CD4-positive, alpha-beta T cell treated with Interleukin-4 for 4 hours (primary cell): ENCODE measurements at regions not wholly inside any gene's neighbourhood (a gene's known extent, or its start where the extent isn't known, plus 50 kb on each side); places are given as distances from the start of the nearest gene placed in this dataset.

Source experiments
- DNase-seq: peaks from one replicate; pipeline ENCODE4 v3.0.0-alpha.2; 2020

DNA sequence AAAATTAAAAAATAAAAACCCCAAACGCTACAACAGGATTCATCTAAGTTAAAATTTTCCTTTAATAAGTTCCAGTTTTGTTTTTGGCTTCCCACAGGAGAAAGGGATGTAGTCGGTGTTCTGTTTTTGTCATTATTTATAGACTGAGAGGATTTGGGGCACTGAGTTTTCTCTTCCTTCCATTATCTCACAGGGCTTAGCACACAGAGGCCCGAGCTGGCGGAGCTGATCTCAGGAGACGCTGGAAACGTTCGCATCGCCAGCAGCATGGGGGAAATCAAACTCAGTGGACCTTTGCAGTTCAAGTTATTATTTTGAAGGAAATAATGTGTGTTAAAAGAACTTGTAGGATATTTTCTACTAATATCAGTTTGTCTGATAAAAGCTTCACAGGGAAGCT lies 669.7 kb upstream of the SALL3 start:
- no peak for DNase-seq

DNA sequence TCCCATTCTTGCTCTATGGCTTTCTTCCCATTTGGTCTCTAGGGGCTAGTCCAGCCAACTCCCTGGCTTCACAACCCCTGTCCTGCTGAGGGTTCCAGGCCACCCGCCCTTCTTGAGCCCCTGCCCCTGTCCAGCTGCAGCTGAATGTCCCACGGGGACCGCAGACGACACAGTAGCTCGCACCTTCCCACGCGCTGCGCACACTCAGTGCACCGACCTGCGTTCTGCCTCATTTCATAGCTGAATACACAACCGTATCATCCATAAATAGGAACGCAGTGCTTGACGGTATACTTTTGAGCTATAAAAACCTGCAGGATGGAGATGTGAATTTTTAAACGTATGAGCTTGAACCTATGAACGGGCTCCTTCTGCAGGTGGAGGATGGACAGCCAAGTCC lies 660.4 kb upstream of the SALL3 start:
- no peak for DNase-seq

DNA sequence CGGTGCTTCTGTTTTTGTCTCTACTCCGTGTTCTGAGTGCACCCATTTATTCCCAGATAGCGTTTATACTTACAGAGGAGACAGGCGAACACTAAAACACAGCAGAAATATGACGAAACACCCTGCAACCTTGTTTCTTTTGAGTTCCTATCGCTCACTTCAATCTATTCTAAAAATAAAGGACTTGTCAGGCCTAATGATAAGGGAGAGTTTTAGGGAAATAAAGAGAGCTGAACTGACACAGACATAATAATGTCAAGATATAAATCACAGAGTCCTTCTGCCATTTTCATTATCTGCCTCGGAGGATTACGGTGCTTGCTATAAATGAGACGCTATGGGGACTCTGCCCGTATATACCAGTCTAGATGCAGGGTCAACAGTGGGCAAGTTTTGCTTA lies 659.7 kb upstream of the SALL3 start:
- no peak for DNase-seq

DNA sequence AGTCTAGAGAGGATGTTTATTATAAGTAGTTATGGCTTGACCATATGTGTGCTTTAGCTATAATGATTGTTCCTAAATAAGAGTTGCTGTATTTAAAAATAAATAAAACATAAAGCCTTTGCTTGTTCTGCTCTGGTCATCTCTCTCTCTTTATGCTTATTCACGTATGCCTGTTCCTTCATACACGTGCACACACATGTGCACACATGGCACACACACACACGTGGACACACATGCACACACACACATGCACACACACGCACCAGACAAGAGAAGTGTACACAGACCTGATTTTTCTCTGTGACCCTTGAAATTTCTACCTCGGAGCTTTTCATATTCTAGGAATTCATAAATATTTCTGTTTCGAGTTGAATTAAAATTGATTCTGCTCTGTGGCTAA lies 658.2 kb upstream of the SALL3 start:
- no peak for DNase-seq

DNA sequence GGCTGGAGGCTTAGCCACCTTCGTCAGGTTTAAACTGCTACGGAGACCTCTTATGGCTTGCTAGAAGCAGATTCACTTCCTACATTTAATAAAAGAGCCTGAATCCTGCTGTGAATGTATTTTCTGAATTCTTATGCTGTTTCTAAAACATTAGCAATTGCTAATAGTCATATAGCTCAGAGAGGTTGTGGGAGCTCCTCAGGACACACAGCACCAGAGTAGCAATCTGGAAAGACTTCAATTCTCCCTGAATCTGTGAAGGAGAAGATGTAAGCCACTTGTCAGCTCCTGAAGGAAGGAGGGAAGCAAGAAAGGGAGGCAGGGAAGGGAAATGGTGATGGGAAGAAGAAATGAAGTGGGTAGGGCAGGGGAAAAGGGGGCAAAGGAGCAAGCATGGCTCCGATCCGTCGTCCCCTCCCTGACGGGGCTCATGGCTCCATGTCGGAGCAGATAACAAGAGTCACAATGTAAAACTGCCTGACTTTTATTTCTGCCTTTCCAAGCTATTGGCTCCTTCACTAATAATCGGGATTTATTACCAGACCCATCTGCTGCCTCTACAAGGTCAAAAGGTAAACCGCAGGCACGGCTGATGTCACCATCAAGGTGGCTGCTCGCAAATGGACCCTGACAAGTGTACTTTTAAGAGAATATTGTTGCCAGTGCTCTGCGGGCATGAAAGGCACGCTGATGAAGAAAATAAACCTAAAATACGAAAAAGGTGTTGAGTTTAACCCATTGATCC lies 656.0 kb upstream of the SALL3 start:
- no peak for DNase-seq

DNA sequence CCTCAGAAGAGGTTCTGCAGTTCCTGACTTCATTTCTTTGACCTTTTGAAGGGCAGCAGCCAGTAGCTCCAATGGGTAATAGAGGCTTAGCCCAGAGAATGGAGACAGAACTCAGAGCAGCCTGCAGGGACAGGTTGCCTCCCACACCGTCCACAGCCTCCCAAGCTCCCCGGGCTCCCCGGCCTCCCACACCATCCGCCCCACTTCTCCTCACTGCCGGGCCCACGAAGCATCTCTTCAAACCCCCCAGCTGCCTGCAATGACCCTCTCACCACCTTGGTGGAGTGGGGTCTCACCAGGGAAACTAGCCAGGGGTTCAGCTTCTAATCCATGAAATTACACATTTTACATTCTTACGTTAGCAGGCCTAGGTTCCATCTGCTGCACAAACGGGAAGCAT lies 652.0 kb upstream of the SALL3 start:
- DNase-seq = no peak

DNA sequence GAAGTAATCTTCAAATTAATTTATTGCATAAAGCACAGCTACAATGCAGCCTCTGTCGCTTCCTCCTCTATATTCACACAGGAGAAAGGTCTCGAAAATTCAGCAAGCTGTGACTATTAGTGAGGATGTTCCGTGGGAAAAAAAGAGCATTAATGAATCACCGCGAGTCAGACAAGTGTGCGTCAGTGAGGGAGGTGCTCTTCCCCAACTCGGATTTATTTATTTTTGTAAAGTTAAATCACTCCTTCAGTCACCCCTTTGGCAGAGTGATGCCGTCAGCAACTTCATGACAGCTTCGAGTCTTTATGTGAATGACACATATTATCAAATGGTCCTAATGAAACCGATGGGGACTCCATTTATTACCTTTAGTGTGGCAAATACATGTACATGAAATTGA lies 648.9 kb upstream of the SALL3 start:
- DNase-seq = no peak

DNA sequence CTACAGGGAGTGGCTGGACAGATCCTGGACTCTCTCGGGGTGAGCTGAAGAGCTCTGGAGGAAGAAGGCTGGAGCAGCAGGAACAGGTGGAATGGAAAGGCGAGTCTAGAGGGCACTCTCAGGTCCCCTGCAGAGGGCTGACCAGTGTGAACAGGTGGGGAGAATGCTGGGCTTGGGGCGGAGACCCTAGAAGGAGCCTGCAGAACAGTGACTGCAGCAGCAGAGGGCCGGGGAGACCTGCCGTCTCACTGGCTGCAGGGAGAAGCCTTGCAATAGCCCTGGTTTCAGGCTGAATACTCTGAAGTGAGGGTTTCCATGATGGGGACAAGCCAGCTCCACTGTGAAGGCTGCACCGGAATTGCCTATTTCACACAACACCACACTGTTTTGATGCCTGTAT lies 626.7 kb upstream of the SALL3 start:
- no peak for DNase-seq

DNA sequence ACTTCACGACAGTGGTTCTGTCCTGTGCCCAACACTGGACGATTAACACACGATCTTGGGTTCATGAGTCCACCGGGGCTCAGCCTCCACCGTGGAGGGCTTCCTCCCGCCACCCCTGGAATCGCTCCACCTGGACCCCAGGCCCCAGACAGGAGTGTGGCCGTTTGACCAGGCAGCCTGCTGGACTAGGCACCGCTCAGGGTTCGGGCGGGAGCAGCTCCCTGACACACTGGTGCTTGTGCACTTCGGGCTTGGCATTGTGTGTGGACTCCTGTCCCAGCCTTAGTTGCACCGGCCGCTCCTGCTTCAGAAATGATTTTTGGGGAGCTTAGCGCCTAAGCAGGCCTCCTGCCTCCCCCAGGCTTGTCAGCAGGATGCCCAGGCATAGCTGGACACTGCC lies 617.4 kb upstream of the SALL3 start:
- DNase-seq = no peak

DNA sequence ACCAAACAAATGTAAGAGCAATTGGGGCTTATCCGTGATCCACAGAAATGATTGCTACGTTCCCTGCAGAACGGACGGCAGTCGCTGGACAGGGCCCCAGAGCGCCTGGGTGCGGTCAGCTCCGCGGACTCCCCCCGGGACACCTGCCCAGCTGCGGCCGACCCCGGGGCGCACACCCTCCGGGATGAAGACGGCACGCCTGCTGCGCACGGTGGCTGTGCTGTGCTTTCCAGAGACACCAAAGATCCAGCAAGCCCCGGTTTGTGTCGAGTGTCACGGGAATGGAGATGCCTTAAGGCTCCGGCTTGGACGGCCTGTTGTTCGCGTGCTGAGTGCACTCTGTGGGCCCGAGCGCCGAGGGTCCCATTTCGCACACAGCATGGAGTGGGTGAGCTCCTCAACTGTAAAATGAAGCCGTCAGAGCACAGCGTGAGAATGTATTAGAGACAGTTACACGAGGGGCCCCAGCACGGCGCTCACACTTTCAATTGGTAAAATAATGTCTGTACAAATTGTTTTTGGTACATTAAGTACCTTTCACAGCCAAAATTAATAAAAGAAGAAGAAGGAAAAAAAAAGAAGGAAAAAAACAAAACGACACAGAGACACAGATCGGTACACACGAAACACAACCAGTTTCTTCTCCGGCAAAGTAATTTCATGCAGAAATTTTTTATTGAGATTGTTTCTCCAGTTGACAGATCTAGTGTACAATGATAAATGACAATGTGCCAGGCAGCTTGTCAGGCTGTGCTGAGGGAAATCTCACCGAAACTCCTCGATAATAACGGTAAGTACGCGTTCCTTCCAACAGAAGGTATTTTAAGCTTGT lies 615.8 kb upstream of the SALL3 start:
- DNase-seq = no peak

DNA sequence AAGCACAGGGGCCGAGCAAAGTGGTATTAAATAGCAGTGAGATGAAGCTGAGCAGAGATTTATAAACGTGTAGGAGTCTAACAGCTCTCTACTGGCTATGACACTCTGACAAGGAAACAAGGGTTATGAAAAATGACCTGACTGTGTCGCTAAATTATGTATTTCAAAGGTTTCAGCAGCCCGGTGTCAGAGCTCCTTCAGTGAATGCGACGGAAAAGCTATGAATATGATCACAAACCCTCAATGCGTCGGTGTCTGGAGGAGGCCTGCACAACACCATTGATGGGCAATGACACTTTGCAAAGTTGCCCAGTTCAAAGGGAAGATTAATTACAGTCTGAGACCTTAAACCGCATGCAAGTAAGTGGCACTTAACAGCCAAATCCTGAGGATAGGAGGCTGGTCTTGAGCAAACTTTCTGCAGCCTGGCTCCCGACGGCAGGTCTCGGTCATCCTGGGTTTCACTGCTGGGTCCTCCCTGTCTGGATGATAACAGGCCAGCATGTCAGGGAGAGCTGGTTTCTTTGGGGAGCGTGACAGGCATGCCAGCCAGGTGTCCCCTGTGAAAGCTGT lies 615.1 kb upstream of the SALL3 start:
- no peak for DNase-seq

DNA sequence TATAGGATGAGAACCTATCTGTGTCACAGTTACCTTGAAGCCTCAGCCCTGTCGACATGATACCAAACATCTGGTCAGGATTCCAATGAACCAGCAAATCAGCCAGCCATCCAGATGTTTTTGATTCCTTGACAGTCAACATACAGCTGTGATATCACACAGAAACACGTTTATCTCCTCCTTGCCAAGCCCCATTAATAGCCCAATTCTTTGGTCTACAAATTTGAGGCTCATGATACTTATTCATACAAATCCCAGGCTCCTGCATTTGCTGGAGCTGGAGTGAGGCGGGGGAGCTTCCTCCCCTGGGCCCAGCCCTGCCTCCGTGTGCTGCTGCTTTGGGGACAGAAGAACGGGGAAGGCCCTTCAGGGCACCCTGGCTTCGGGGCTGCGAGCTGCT lies 611.6 kb upstream of the SALL3 start:
- no peak for DNase-seq

DNA sequence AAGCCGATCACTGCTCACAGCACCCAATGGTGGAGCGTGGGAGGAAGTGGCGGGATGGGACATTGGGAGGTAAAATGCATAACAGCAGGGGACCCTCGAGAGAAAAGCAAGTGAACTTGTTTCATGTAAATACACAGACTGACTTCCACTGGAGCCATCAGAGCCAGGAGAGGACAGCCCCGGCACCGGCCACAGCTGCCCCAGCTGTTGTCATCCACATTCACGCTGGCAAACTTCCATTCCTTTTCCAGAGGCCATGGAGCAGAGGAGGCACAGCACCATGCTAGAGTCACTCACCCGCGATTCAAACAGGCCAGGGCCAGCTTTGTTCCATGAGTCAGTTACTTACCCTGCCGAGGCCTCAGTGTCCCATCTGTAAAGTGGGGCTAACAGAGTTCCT lies 610.9 kb upstream of the SALL3 start:
- DNase-seq = no peak

DNA sequence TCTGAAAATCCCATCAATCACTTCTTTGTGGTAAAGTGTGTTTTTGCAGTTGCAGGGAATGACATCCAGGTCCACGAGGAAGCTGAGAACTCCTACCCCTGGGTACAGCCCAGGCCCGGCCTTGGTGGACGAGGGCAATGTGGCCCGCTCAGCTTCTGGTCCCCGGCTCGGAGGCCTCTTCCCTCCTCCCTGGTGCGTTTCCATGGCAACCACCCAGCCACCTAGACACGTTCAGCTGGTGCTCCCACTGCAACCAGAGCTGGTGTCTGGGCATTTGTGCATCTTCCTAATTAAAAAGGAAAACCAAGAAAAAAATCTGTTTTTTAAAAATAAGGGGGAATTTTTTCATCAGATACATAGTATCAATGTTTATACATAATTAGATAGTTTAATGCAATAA lies 603.6 kb upstream of the SALL3 start:
- DNase-seq = no peak

DNA sequence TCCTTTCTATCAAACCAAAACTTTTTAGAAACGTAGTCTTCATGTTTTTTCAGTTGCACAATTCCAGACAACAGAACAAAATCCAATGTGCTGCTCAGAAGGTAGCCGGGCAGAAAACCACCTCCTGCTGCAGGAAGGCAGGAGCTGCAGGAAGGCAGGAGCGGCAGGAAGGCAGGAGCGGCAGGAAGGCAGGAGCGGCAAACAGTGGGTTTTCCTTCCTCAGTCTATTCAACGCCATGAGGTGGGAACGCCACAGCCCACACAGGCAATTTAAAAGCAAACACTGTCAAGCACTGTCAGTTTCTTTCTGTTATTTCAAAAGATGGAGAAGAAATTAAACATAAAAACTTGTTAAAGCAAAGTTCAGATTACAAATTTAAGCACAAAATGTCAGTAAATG lies 601.2 kb upstream of the SALL3 start:
- DNase-seq = no peak

DNA sequence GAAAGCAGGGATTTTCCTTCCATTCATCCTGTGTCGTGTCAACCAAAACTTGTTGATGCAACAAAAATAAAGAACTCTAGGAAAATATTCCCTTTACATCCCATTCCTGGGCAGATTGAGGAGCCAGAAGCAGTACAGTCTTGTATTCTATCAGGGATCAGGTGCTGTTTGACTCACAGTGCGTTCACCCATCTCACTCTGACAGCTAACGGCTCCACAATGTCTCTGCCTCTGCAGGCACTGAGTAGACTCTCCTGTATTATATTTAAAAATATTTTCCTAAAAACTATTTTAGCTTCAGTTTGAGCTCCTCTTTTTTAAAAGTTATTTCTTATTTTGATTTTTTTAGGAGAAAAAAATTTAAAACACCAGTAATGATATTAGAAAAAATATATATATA lies 600.6 kb upstream of the SALL3 start:
- no peak for DNase-seq

DNA sequence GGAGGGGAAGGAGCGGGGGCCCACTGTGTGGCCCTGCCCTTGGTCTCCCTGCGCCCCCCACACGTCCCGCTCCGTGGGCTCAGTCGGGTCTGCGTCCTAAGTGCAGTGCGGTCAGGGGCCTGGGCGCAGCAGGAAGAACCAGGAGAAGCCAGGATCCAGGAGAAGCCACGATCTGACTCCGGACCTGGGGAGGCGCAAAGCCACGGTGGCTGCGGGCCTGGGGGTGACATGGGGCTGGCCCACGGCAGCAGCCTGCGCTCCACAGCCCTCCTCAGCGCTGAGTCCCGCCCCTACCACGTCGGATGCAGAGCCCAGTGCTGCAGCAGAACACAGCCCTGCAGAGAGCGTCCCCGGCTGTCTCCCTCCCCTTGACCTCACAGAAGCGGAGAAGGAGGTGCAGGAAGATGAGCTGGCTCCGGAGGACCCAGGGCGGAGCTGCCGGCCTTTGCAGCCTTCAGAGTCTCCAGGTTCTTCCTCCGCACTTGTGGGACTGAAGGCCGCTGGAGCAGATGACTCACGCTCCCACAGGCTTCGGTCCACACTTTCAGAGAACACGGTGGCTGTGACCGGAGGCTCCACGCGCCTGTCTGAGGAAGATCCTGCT lies 589.2 kb upstream of the SALL3 start:
- DNase-seq = no peak

DNA sequence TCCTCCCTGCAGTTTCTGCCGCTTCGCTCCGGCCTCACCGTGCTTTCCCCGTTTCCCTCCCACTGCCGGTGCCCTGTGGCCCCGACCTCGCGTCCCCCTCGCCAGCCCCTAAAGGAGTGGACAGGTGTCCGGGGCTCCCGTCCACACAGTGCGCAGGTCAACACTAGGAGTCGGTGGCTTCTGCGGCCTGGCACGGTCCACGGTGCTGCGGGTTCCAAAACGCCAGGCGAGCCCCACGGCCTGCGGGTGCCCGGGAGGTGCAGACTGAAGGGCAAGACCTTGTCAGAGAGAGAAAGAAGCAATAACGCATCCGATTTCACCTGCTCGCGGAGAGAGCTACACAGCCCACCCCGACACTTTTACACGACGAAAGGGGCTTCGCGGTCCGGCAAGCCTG lies 588.7 kb upstream of the SALL3 start:
- no peak for DNase-seq

DNA sequence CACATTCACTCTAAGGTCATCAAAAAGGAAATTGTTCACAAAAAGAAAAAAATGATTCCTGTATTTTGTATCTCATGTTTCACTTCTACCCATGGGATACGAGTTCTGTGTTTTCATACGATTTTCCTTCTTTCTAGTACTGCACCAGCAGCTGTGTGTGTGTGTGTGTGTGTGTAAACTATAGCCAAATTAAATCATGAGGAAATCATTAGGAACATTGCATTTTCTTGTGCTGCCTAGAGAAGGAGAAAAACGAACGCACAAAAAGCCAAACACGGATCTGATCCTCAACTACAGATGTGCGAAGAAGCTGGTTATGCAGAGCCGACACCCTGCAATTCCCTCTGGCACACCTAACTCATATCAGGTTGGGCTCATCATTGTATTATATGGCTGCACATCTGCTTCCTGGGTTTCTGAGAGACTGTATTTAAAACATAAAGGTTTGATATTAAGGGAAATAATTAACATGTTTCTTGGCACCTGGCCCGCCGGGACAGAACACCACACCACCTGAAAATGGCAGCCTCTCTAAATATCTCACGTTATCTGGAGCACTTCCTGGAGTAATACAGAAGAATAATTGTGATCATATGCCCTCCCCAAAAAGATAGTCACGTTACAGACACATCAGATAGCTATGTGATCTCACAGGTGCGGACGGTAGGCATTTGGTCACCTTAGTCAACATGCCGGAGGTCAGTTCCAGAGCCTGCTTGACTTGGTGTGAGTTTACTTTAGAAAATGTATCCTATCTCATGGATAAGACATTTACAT lies 586.3 kb upstream of the SALL3 start:
- no peak for DNase-seq

DNA sequence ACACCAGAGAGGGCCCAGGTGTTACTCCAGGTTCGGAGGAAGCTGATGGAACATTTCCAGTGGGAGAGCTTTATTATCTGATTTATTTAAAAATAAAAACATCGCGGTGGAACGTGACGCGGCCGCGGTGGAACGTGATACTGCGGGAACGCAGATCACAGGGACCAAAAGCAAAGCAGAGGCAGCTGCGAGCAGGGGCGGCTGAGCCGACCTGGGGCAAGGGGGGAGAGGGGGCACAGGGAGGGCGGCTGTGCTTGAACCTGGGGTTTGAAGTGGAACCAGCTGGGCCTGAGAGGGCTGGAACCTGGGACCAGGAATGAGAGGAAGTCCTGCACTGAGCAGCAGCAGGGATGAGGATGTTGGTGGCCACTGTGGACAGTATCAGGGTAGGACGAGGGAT lies 583.5 kb upstream of the SALL3 start:
- DNase-seq = no peak

DNA sequence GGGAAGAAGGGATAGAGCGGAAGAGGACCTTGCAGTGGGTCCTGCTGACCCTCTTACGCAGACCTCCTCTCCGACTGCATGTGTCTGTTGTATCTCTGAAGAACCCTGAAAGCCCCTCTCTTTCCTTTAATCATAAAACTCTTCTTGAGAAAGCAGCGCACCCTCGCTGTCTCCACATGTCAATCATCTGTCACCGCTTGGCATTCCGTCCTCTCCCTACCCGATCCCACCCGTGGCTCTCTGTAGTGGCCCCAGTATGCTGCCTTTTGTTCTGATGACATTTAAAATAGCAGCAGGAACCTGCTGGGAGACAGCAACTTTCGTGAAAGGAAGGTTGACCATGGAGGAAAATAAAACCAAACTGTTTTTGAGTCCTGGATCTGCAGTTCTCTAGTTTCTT lies 582.9 kb upstream of the SALL3 start:
- DNase-seq = no peak

DNA sequence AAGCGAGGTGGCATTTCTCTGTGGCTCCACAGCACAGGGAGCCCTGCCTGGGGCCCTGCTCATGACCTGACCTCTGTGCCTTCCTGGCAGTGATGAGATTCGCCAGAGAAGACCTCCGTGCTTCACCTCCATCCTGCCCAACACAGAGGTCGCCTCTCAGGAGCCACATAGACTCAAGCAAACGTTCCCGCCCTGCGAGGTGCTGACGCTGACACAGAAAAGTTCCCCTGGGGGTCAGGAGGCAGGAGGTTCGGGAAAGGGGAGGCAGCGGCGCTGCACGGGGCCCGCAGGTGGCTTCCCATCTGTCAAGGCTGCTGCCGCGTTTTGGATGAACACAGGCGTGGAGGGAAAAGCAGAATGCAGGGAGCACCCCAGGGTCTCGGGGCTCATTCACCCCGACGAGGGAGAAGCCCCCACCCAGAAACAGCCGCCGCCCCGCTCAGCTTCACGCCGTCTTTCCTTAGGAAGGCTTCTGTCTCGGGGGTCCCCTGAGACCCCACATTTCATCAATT lies 579.6 kb upstream of the SALL3 start:
- DNase-seq = no peak

DNA sequence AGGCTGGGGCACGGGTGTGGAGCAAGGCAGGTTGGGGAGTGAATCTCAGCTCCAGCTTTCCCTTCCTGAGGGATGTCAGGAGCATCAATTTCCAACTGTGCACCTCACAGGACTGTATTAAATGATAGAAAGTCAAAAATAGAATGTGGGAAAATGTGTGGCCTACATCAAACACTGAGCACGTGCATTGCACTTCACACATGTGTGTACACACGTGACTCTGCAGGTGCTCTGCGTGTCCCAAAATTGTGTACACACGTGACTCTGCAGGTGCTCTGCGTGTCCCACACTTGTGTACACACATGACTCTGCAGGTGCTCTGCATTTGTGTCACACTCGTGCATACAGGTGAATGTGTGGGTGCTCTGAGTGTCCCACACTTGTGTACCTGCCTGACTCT lies 577.2 kb upstream of the SALL3 start:
- no peak for DNase-seq
